ENCODE measurements at regions not wholly inside any gene's neighbourhood (a gene's known extent, or its start where the extent isn't known, plus 50 kb on each side); places are given as distances from the start of the nearest gene placed in this dataset.

- no peak for DNase-seq (ENCODE audit: low read depth)
These were observed 117.0 kb downstream of the GAS1 start for GRCh38 chr9:86830356-86830755.

GRCh38 chr9:86829496-86830046, 117.7 kb downstream of the GAS1 start:
- peak; percentile 24 for DNase-seq (ENCODE audit: low read depth)

GRCh38 chr9:86828631-86829030, 118.7 kb downstream of the GAS1 start:
- DNase-seq (ENCODE audit: low read depth), result no peak

GRCh38 chr9:86827893-86828292, 119.4 kb downstream of the GAS1 start:
- DNase-seq (ENCODE audit: low read depth), result peak; percentile 87

- DNase-seq (ENCODE audit: low read depth), result no peak
These were observed 122.0 kb downstream of the GAS1 start for GRCh38 chr9:86825299-86825698.

- DNase-seq (ENCODE audit: low read depth), result peak; percentile 92
These were observed 125.1 kb downstream of the GAS1 start for GRCh38 chr9:86822006-86822801.

GRCh38 chr9:86821006-86821845, 126.1 kb downstream of the GAS1 start:
- DNase-seq (ENCODE audit: low read depth), result no peak

GRCh38 chr9:86819552-86819951, 127.8 kb downstream of the GAS1 start:
- no peak for DNase-seq (ENCODE audit: low read depth)

GRCh38 chr9:86818636-86819035, 128.7 kb downstream of the GAS1 start:
- DNase-seq (ENCODE audit: low read depth), result no peak

- no peak for DNase-seq (ENCODE audit: low read depth)
These were observed 130.4 kb downstream of the GAS1 start for GRCh38 chr9:86816868-86817267.

GRCh38 chr9:86816366-86816765, 130.9 kb downstream of the GAS1 start:
- no peak for DNase-seq (ENCODE audit: low read depth)

- no peak for DNase-seq (ENCODE audit: low read depth)
These were observed 134.7 kb downstream of the GAS1 start for GRCh38 chr9:86812616-86813015.

GRCh38 chr9:86809759-86810367, 137.4 kb downstream of the GAS1 start:
- no peak for DNase-seq (ENCODE audit: low read depth)

- DNase-seq (ENCODE audit: low read depth), result no peak
These were observed 138.2 kb downstream of the GAS1 start for GRCh38 chr9:86809151-86809550.

- peak; percentile 35 for DNase-seq (ENCODE audit: low read depth)
These were observed 139.8 kb downstream of the GAS1 start for GRCh38 chr9:86807367-86807976.

GRCh38 chr9:86804011-86804410, 143.3 kb downstream of the GAS1 start:
- DNase-seq (ENCODE audit: low read depth), result no peak

GRCh38 chr9:86802900-86803673, 144.2 kb downstream of the GAS1 start:
- no peak for DNase-seq (ENCODE audit: low read depth)

- DNase-seq (ENCODE audit: low read depth), result no peak
These were observed 146.1 kb downstream of the GAS1 start for GRCh38 chr9:86801246-86801645.

GRCh38 chr9:86800681-86801080, 146.6 kb downstream of the GAS1 start:
- DNase-seq (ENCODE audit: low read depth), result no peak

GRCh38 chr9:86798966-86799365, 148.3 kb downstream of the GAS1 start:
- no peak for DNase-seq (ENCODE audit: low read depth)

GRCh38 chr9:86796666-86797065, 150.6 kb downstream of the GAS1 start:
- no peak for DNase-seq (ENCODE audit: low read depth)

Data from amniotic epithelial cell (primary cell).